Panc1 (cell line): ENCODE measurements at regions not wholly inside any gene's neighbourhood (a gene's known extent, or its start where the extent isn't known, plus 50 kb on each side); places are given as distances from the start of the nearest gene placed in this dataset.

Experiments
- POLR2AphosphoS5 ChIP-seq: IDR thresholded peaks from 2 replicates; pipeline ENCODE4 v1.6.1; 2012; ENCODE audit warnings: mild to moderate bottlenecking, low read depth, low read length, moderate library complexity
- REST ChIP-seq, 2 experiments: IDR thresholded peaks; 2 replicates each; pipeline ENCODE4 v1.6.1; 2011 to 2012; ENCODE audit warnings: low read depth in 2 of 2, control low read depth in 1 of 2, low read length in 1 of 2, mild to moderate bottlenecking in 1 of 2, moderate library complexity in 1 of 2; ENCODE audit not compliant: insufficient read depth in 1 of 2
- SIN3A ChIP-seq: IDR thresholded peaks from 2 replicates; pipeline ENCODE4 v1.6.1; 2012; ENCODE audit warnings: low read depth, mild to moderate bottlenecking, low read length, moderate library complexity, borderline replicate concordance; ENCODE audit not compliant: insufficient read depth
- TCF7L2 ChIP-seq: IDR thresholded peaks from 2 replicates; pipeline ENCODE4 v1.6.1; 2011; ENCODE audit warnings: mild to moderate bottlenecking, low read depth, low read length, inconsistent platforms
- TF ChIP-seq, protein P1 (sequence below): fragments of 450-650 bp; IDR thresholded peaks from 2 replicates; pipeline ENCODE4 v1.5.1; 2017; ENCODE audit warnings: mild to moderate bottlenecking

DNA sequence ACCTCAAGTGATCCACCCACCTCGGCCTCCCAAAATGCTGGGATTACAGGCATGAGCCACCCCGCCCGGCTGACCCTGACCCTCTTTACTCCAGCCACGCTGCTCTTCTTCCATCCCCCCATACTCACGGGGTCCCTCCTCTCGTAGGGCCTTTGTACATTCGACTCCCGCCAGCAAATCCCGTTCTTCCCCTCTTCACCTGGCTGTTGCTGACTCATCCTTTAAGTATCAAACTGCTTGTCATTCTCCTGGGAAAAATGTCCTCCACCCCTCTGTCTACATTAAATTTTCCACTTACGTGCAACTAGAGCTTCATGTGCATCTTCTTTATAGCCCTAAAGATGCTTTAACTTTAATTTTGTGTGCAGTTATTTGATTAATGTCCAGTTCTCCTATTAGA, 203.1 kb downstream of the OPA1 start:
- TF ChIP-seq, protein P1, sequence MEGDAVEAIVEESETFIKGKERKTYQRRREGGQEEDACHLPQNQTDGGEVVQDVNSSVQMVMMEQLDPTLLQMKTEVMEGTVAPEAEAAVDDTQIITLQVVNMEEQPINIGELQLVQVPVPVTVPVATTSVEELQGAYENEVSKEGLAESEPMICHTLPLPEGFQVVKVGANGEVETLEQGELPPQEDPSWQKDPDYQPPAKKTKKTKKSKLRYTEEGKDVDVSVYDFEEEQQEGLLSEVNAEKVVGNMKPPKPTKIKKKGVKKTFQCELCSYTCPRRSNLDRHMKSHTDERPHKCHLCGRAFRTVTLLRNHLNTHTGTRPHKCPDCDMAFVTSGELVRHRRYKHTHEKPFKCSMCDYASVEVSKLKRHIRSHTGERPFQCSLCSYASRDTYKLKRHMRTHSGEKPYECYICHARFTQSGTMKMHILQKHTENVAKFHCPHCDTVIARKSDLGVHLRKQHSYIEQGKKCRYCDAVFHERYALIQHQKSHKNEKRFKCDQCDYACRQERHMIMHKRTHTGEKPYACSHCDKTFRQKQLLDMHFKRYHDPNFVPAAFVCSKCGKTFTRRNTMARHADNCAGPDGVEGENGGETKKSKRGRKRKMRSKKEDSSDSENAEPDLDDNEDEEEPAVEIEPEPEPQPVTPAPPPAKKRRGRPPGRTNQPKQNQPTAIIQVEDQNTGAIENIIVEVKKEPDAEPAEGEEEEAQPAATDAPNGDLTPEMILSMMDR = no peak
- TF ChIP-seq REST (IDR thresholded peaks at IDR 0.05; ENCODE audit: insufficient read depth in 1 of 2, low read depth in 2 of 2, low read length in 1 of 2) = no peak
- TF ChIP-seq TCF7L2 = no peak
- TF ChIP-seq POLR2AphosphoS5 = no peak
- TF ChIP-seq SIN3A = no peak
